ENCODE measurements at regions not wholly inside any gene's neighbourhood (a gene's known extent, or its start where the extent isn't known, plus 50 kb on each side); places are given as distances from the start of the nearest gene placed in this dataset.
"Not testable (repeated sequence)": the region's sequence is repeated elsewhere in the genome, so short reads cannot be mapped to it uniquely, and the experiment has no call there.

GRCh38 chr3:174540116-174540908, 318.8 kb upstream of the NAALADL2 start:
- DNase-seq (ENCODE audit: low read depth): no peak
- no peak overlapping the region for H3K4me3 ChIP-seq (ENCODE audit: low read depth, low read length)
- no peak for TF ChIP-seq CTCF (IDR thresholded peaks at IDR 0.05; ENCODE audit: insufficient read depth, low read depth, low read length)

- no peak for TF ChIP-seq CTCF (IDR thresholded peaks at IDR 0.05; ENCODE audit: insufficient read depth, low read depth, low read length)
- no peak for DNase-seq (ENCODE audit: low read depth)
These were observed 317.3 kb upstream of the NAALADL2 start for GRCh38 chr3:174541708-174542315.

GRCh38 chr3:174547801-174548435, 311.2 kb upstream of the NAALADL2 start:
- peak; percentile 70 for DNase-seq (ENCODE audit: low read depth)
- TF ChIP-seq CTCF (IDR thresholded peaks at IDR 0.05; ENCODE audit: insufficient read depth, low read depth, low read length): no peak

More at GRCh38 chr3:174541708-174542315, 317.3 kb upstream of the NAALADL2 start:
- no peak overlapping the region for H3K4me3 ChIP-seq (ENCODE audit: low read depth, low read length)

GRCh38 chr3:174548841-174549623, 310.1 kb upstream of the NAALADL2 start:
- DNase-seq (ENCODE audit: low read depth): no peak
- no peak for TF ChIP-seq CTCF (IDR thresholded peaks at IDR 0.05; ENCODE audit: insufficient read depth, low read depth, low read length)

More at GRCh38 chr3:174547801-174548435, 311.2 kb upstream of the NAALADL2 start:
- no peak overlapping the region for H3K4me3 ChIP-seq (ENCODE audit: low read depth, low read length)

GRCh38 chr3:174581558-174581957, 277.6 kb upstream of the NAALADL2 start:
- no peak for DNase-seq (ENCODE audit: low read depth)
- no peak overlapping the region for H3K4me3 ChIP-seq (ENCODE audit: low read depth, low read length)
- no peak for TF ChIP-seq CTCF (IDR thresholded peaks at IDR 0.05; ENCODE audit: insufficient read depth, low read depth, low read length)

More at GRCh38 chr3:174548841-174549623, 310.1 kb upstream of the NAALADL2 start:
- no peak overlapping the region for H3K4me3 ChIP-seq (ENCODE audit: low read depth, low read length)

GRCh38 chr3:174583396-174583795, 275.7 kb upstream of the NAALADL2 start:
- no peak for DNase-seq (ENCODE audit: low read depth)
- TF ChIP-seq CTCF (IDR thresholded peaks at IDR 0.05; ENCODE audit: insufficient read depth, low read depth, low read length): no peak
- no peak overlapping the region for H3K4me3 ChIP-seq (ENCODE audit: low read depth, low read length)

GRCh38 chr3:174587137-174587536, 272.0 kb upstream of the NAALADL2 start:
- DNase-seq (ENCODE audit: low read depth); H3K4me3 ChIP-seq (ENCODE audit: low read depth, low read length): not testable (repeated sequence)
